Endothelial cell of umbilical vein (primary cell): ENCODE measurements at regions not wholly inside any gene's neighbourhood (a gene's known extent, or its start where the extent isn't known, plus 50 kb on each side); places are given as distances from the start of the nearest gene placed in this dataset.

Source experiments
- BruUV-seq: library from RNA; stranded (reverse); fragments of 400-500 nt; replicated peaks from 2 replicates; lab custom pipeline; 2021; lab: Mats Ljungman, UMichigan
- CTCF ChIA-PET: fragments of 300-600, 350-600 bp; sonication (Branson Sonifier 250); formaldehyde crosslinking; loops from one replicate; lab custom pipeline; 2021; ENCODE audit warnings: antibody characterized with exemption, inconsistent platforms; lab: Charles Lee
- POLR2A ChIA-PET: fragments of 300-600, 350-600 bp; sonication (Branson Sonifier 250); formaldehyde crosslinking; loops from one replicate; lab custom pipeline; 2021; ENCODE audit warnings: antibody characterized with exemption, inconsistent platforms; lab: Charles Lee
- DNase-seq: peaks from one replicate; pipeline ENCODE4 v3.0.0-alpha.2; 2011; ENCODE audit warnings: low read depth, low spot score
- FAIRE-seq: peaks from 2 replicates; lab custom pipeline; 2011; peaks lifted over from hg19 to GRCh38; lab: Jason Lieb, UNC
- H2AFZ ChIP-seq: 2 replicates; pipeline ENCODE4 v1.6.0; 2012; ENCODE audit warnings: low read depth, low read length, control low read depth, inconsistent platforms
- H3K27ac ChIP-seq: 2 replicates; pipeline ENCODE4 v1.5.1; 2011; ENCODE audit warnings: low read depth, mild to moderate bottlenecking, control low read depth, low read length, moderate library complexity; ENCODE audit not compliant: insufficient read depth
- H3K27me3 ChIP-seq, 2 experiments: 2 replicates each; pipeline versions ENCODE4 v1.6.0 to v1.6.1; 2011; ENCODE audit warnings: low read length in 2 of 2, mixed read lengths in 1 of 2; ENCODE audit not compliant: control insufficient read depth in 2 of 2, insufficient read depth in 2 of 2
- H3K36me3 ChIP-seq, 2 experiments: 2 replicates in 1 of 2; 3 replicates in 1 of 2; pipeline ENCODE4 v1.5.1; 2011; ENCODE audit warnings: low read length in 2 of 2, mild to moderate bottlenecking in 1 of 2, moderate library complexity in 1 of 2; ENCODE audit not compliant: control insufficient read depth in 2 of 2, insufficient read depth in 2 of 2; ENCODE audit errors: extremely low read depth in 1 of 2
- H3K4me1 ChIP-seq: 3 replicates; pipeline ENCODE4 v1.5.1; 2011; ENCODE audit warnings: mild to moderate bottlenecking, low read length; ENCODE audit not compliant: control insufficient read depth, insufficient read depth; ENCODE audit errors: extremely low read depth
- H3K4me2 ChIP-seq: 2 replicates; pipeline ENCODE4 v1.6.1; 2011; ENCODE audit warnings: low read length, control low read depth, mixed read lengths; ENCODE audit not compliant: insufficient read depth
- H3K4me3 ChIP-seq, 3 experiments: fragments of 200-600 bp in 1 of 3; sonication (generic), shearing (Covaris generic) in 1 of 3; replicated peaks in 1 of 3; 2 replicates each; pipeline ENCODE4 v1.5.1; 2011 to 2016; ENCODE audit warnings: control low read depth in 3 of 3, low read length in 3 of 3, mild to moderate bottlenecking in 2 of 3, inconsistent platforms in 1 of 3, low read depth in 1 of 3, moderate library complexity in 1 of 3; ENCODE audit not compliant: insufficient read depth in 1 of 3
- H3K79me2 ChIP-seq: 2 replicates; pipeline ENCODE4 v1.6.0; 2012; ENCODE audit warnings: low read length, inconsistent platforms; ENCODE audit not compliant: control insufficient read depth, insufficient read depth
- H3K9ac ChIP-seq: replicated peaks from 2 replicates; pipeline ENCODE3; 2011; ENCODE audit warnings: low read length, control low read depth; ENCODE audit not compliant: insufficient read depth; ENCODE audit errors: extremely low read depth
- H3K9me1 ChIP-seq: replicated peaks from 3 replicates; pipeline ENCODE4 v1.6.0; 2011; ENCODE audit warnings: mild to moderate bottlenecking, low read length; ENCODE audit not compliant: control insufficient read depth, insufficient read depth; ENCODE audit errors: extremely low read depth
- H3K9me3 ChIP-seq: replicated peaks from 2 replicates; pipeline ENCODE4 v1.5.1; 2012; ENCODE audit warnings: low read length, inconsistent platforms; ENCODE audit not compliant: control insufficient read depth, insufficient read depth
- H4K20me1 ChIP-seq: replicated peaks from 2 replicates; pipeline ENCODE3; 2011; ENCODE audit warnings: mild to moderate bottlenecking, low read length; ENCODE audit not compliant: control insufficient read depth, insufficient read depth; ENCODE audit errors: extremely low read depth
- EZH2 ChIP-seq: IDR thresholded peaks from 2 replicates; pipeline ENCODE4 v1.6.1; 2012; ENCODE audit warnings: borderline replicate concordance, low read depth, mild to moderate bottlenecking, moderate library complexity, low read length, inconsistent platforms; ENCODE audit not compliant: severe bottlenecking
- FOS ChIP-seq: IDR thresholded peaks from 2 replicates; pipeline ENCODE4 v1.6.1; 2011; ENCODE audit warnings: mild to moderate bottlenecking, low read length, moderate library complexity, borderline replicate concordance; ENCODE audit not compliant: insufficient read depth
- GATA2 ChIP-seq: IDR thresholded peaks from 2 replicates; pipeline ENCODE4 v1.7.0; 2011; ENCODE audit warnings: low read depth, mild to moderate bottlenecking, moderate library complexity, mixed read lengths, low read length; ENCODE audit not compliant: insufficient read length, insufficient read depth
- JUN ChIP-seq: IDR thresholded peaks from 2 replicates; pipeline ENCODE4 v1.6.1; 2011; ENCODE audit warnings: borderline replicate concordance, low read depth; ENCODE audit not compliant: insufficient read length, insufficient read depth
- MYC ChIP-seq: IDR thresholded peaks from one replicate; pipeline ENCODE4 v1.6.1; 2011; ENCODE audit warnings: mild to moderate bottlenecking, low read depth, low read length
- POLR2A ChIP-seq: IDR thresholded peaks from 2 replicates; pipeline ENCODE4 v1.6.1; 2012; ENCODE audit warnings: low read depth, mild to moderate bottlenecking, control low read depth, low read length
- dilution Hi-C: fragments of 300-500 bp; cut with MboI; formaldehyde crosslinking; loops from one replicate; pipeline ENCODE4 v1.15.0; 2019; ENCODE audit warnings: low sequenced_read_pairs; ENCODE audit not compliant: extremely low pct_ligation_motif_present
- intact Hi-C: fragments of 100-400 bp; cut with micrococcal nuclease; formaldehyde crosslinking; loops from one replicate; pipeline ENCODE4 v1.10.0; 2022
- TF ChIP-seq, protein P1 (sequence below), 2 donors: IDR thresholded peaks; 1 replicate in 1 of 2; 2 replicates in 1 of 2; pipeline ENCODE4 v1.5.1; 2011; ENCODE audit warnings: low read length in 2 of 2, mild to moderate bottlenecking in 2 of 2, moderate library complexity in 2 of 2, control low read depth in 1 of 2, inconsistent platforms in 1 of 2, low read depth in 1 of 2; ENCODE audit not compliant: insufficient read depth in 1 of 2; ENCODE audit errors: extremely low read depth in 1 of 2

- BruUV-seq: no TSS peak
- H3K27ac ChIP-seq: no peak overlapping the region
- H3K9ac ChIP-seq: no peak overlapping the region
- peak; percentile 25 for TF ChIP-seq JUN
- no peak for TF ChIP-seq GATA2
- TF ChIP-seq FOS: peak; percentile 94
- TF ChIP-seq EZH2: no peak
- no peak for TF ChIP-seq POLR2A
- TF ChIP-seq MYC: no peak
- TF ChIP-seq, protein P1, sequence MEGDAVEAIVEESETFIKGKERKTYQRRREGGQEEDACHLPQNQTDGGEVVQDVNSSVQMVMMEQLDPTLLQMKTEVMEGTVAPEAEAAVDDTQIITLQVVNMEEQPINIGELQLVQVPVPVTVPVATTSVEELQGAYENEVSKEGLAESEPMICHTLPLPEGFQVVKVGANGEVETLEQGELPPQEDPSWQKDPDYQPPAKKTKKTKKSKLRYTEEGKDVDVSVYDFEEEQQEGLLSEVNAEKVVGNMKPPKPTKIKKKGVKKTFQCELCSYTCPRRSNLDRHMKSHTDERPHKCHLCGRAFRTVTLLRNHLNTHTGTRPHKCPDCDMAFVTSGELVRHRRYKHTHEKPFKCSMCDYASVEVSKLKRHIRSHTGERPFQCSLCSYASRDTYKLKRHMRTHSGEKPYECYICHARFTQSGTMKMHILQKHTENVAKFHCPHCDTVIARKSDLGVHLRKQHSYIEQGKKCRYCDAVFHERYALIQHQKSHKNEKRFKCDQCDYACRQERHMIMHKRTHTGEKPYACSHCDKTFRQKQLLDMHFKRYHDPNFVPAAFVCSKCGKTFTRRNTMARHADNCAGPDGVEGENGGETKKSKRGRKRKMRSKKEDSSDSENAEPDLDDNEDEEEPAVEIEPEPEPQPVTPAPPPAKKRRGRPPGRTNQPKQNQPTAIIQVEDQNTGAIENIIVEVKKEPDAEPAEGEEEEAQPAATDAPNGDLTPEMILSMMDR (IDR thresholded peaks at IDR 0.05; ENCODE audit: extremely low read depth in 1 of 2, insufficient read depth in 1 of 2, low read depth in 1 of 2, low read length in 2 of 2): peak; percentile 86 to 87
- no peaks in the 10 kb centered on the region for H3K9me3 ChIP-seq
- no peaks in the 10 kb centered on the region for H3K9me1 ChIP-seq
- no peaks in the 10 kb centered on the region for H3K4me1 ChIP-seq
- no peaks in the 10 kb centered on the region for H3K36me3 ChIP-seq
- H4K20me1 ChIP-seq: no peaks in the 10 kb centered on the region
- H3K27me3 ChIP-seq: peaks cover 4 to 7% of the 10 kb centered on the region in 2 experiments
- H3K4me3 ChIP-seq: no peak overlapping the region
- H2AFZ ChIP-seq: no peak overlapping the region
- FAIRE-seq (peak; percentile 92), DNase-seq (peak; percentile 66)
- intact Hi-C loops: loop anchor here (1.0 to 5.0 kb wide), 7 partner anchors 84 to 521 kb away; no protein-coding TSS in a partner anchor
- dilution Hi-C loops: no loop called here
- H3K4me2 ChIP-seq: no peak overlapping the region
- POLR2A ChIA-PET: no interaction called here
- H3K79me2 ChIP-seq: no peaks in the 10 kb centered on the region
- CTCF ChIA-PET: interaction anchor here (0.6 to 5.2 kb wide), 42 partner anchors 9 to 534 kb away, joined by 3 to 155 read pairs (median 4); partner anchors contain the start of gene TRPC7
Measured at GRCh38 chr5:136769900-136770684, 404.7 kb upstream of the TRPC7 start.
